H1 (cell line): ENCODE measurements at regions not wholly inside any gene's neighbourhood (a gene's known extent, or its start where the extent isn't known, plus 50 kb on each side); places are given as distances from the start of the nearest gene placed in this dataset.

ENCODE experiments used
- CTCF ChIA-PET: fragments of 300-600 bp; sonication (Branson Sonifier 250); formaldehyde crosslinking; loops from one replicate; lab custom pipeline; 2021; ENCODE audit not compliant: partially characterized antibody; lab: Charles Lee
- POLR2A ChIA-PET: fragments of 300-600 bp; sonication (Branson Sonifier 250); formaldehyde crosslinking; loops from one replicate; lab custom pipeline; 2021; ENCODE audit warnings: inconsistent platforms; ENCODE audit not compliant: partially characterized antibody; lab: Charles Lee
- DNase-seq, 2 experiments: peaks; one replicate each; pipeline versions ENCODE4 v3.0.0 to v3.0.0-alpha.2; 2010 to 2022; ENCODE audit warnings: low spot score in 2 of 2, low read depth in 1 of 2, mixed read lengths in 1 of 2
- FAIRE-seq: peaks from 2 replicates; lab custom pipeline; 2011; peaks lifted over from hg19 to GRCh38; lab: Jason Lieb, UNC
- H2AFZ ChIP-seq: 2 replicates; pipeline ENCODE4 v1.8.1; 2012; ENCODE audit warnings: low read length, inconsistent platforms
- H2AK5ac ChIP-seq: 2 replicates; pipeline ENCODE4 v1.6.1; 2013; ENCODE audit warnings: low read depth, low read length
- H2BK120ac ChIP-seq: replicated peaks from 2 replicates; pipeline ENCODE3; 2013; ENCODE audit warnings: low read depth, low read length, inconsistent platforms
- H2BK12ac ChIP-seq: 2 replicates; pipeline ENCODE4 v1.6.1; 2013; ENCODE audit warnings: low read depth, low read length
- H2BK15ac ChIP-seq: 2 replicates; pipeline ENCODE4 v1.6.1; 2013; ENCODE audit warnings: low read length
- H2BK20ac ChIP-seq: 2 replicates; pipeline ENCODE4 v1.6.1; 2013; ENCODE audit warnings: low read length
- H2BK5ac ChIP-seq: 2 replicates; pipeline ENCODE4 v1.6.1; 2013; ENCODE audit warnings: low read depth, low read length
- H3K14ac ChIP-seq: 2 replicates; pipeline ENCODE4 v1.6.1; 2013; ENCODE audit warnings: inconsistent platforms; ENCODE audit not compliant: insufficient read length
- H3K18ac ChIP-seq: 2 replicates; pipeline ENCODE4 v1.6.1; 2013; ENCODE audit warnings: low read length; ENCODE audit errors: extremely low read depth
- H3K23ac ChIP-seq: 2 replicates; pipeline ENCODE4 v1.6.1; 2013; ENCODE audit warnings: inconsistent platforms; ENCODE audit not compliant: insufficient read length
- H3K23me2 ChIP-seq: 2 replicates; pipeline ENCODE4 v1.6.1; 2013; ENCODE audit warnings: low read depth, low read length
- H3K27ac ChIP-seq: 2 replicates; pipeline ENCODE4 v1.6.1; 2011; ENCODE audit warnings: low read depth, low read length, inconsistent platforms
- H3K27me3 ChIP-seq, 4 experiments: replicated peaks in 1 of 4; 1 replicate in 1 of 4; 2 replicates in 3 of 4; pipeline versions ENCODE4 v1.6.1 to v1.8.1; 2011 to 2013; ENCODE audit warnings: low read length in 3 of 4, mild to moderate bottlenecking in 3 of 4, inconsistent platforms in 2 of 4, mixed read lengths in 2 of 4, moderate library complexity in 1 of 4; ENCODE audit not compliant: control insufficient read depth in 3 of 4, insufficient read depth in 3 of 4; ENCODE audit errors: extremely low read depth in 1 of 4
- H3K36me3 ChIP-seq, 4 experiments: 2 replicates each; pipeline versions ENCODE4 v1.6.1 to v1.8.1; 2011 to 2013; ENCODE audit warnings: mild to moderate bottlenecking in 4 of 4, low read length in 3 of 4, moderate library complexity in 2 of 4, control low read depth in 1 of 4, inconsistent platforms in 1 of 4; ENCODE audit not compliant: insufficient read depth in 4 of 4, control insufficient read depth in 2 of 4
- H3K4ac ChIP-seq: replicated peaks from 2 replicates; pipeline ENCODE3; 2013; ENCODE audit warnings: low read length, low read depth, mixed read lengths, inconsistent platforms; ENCODE audit not compliant: insufficient read length
- H3K4me1 ChIP-seq, 4 experiments: replicated peaks in 1 of 4; 1 replicate in 1 of 4; 2 replicates in 3 of 4; pipeline versions ENCODE4 v1.6.1 to v1.8.1; 2011 to 2013; ENCODE audit warnings: low read length in 3 of 4, inconsistent platforms in 2 of 4, mixed read lengths in 1 of 4; ENCODE audit not compliant: insufficient read depth in 4 of 4, control insufficient read depth in 3 of 4
- H3K4me2 ChIP-seq, 2 experiments: 2 replicates each; pipeline versions ENCODE4 v1.6.1 to v1.8.1; 2011 to 2013; ENCODE audit warnings: low read depth in 2 of 2, low read length in 2 of 2, control low read depth in 1 of 2, inconsistent platforms in 1 of 2, mild to moderate bottlenecking in 1 of 2; ENCODE audit not compliant: insufficient read depth in 1 of 2
- H3K4me3 ChIP-seq, 4 experiments: fragments of 200-600, 300-600 bp in 1 of 4; sonication (generic), shearing (Covaris generic), sonication (Bioruptor Twin) in 1 of 4; 2 replicates each; pipeline versions ENCODE4 v1.5.1 to v1.8.1; 2011 to 2016; ENCODE audit warnings: low read length in 4 of 4, low read depth in 3 of 4, control low read depth in 2 of 4, inconsistent platforms in 2 of 4, mild to moderate bottlenecking in 2 of 4, mixed read lengths in 1 of 4, moderate library complexity in 1 of 4; ENCODE audit not compliant: insufficient read depth in 2 of 4; ENCODE audit errors: extremely low read depth in 1 of 4
- H3K56ac ChIP-seq: replicated peaks from 2 replicates; pipeline ENCODE3; 2013; ENCODE audit warnings: low read depth, mild to moderate bottlenecking, mixed read lengths, low read length, inconsistent platforms; ENCODE audit not compliant: insufficient read length
- H3K79me1 ChIP-seq: 2 replicates; pipeline ENCODE4 v1.6.1; 2013; ENCODE audit warnings: low read depth, low read length, control low read depth
- H3K79me2 ChIP-seq, 2 experiments: 2 replicates each; pipeline versions ENCODE4 v1.6.1 to v1.8.1; 2012 to 2013; ENCODE audit warnings: low read length in 2 of 2, mild to moderate bottlenecking in 2 of 2, inconsistent platforms in 1 of 2; ENCODE audit not compliant: insufficient read depth in 2 of 2, control insufficient read depth in 1 of 2
- H3K9ac ChIP-seq, 4 experiments: replicated peaks in 1 of 4; 1 replicate in 1 of 4; 2 replicates in 3 of 4; pipeline versions ENCODE4 v1.6.1 to v1.8.1; 2011 to 2013; ENCODE audit warnings: low read depth in 3 of 4, low read length in 3 of 4, control low read depth in 2 of 4, mild to moderate bottlenecking in 2 of 4, moderate library complexity in 2 of 4, inconsistent platforms in 1 of 4; ENCODE audit errors: extremely low read depth in 1 of 4
- H3K9me3 ChIP-seq, 2 experiments: 2 replicates each; pipeline versions ENCODE4 v1.6.1 to v1.8.1; 2012 to 2013; ENCODE audit warnings: mild to moderate bottlenecking in 2 of 2, moderate library complexity in 2 of 2, control low read depth in 1 of 2, inconsistent platforms in 1 of 2, low read depth in 1 of 2, low read length in 1 of 2, mixed read lengths in 1 of 2; ENCODE audit not compliant: insufficient read depth in 2 of 2
- H4K20me1 ChIP-seq, 2 experiments: replicated peaks in 1 of 2; 2 replicates each; pipeline versions ENCODE3 to v1.8.1; 2011 to 2013; ENCODE audit warnings: inconsistent platforms in 2 of 2, low read length in 2 of 2, mild to moderate bottlenecking in 1 of 2; ENCODE audit not compliant: insufficient read depth in 2 of 2, control insufficient read depth in 1 of 2
- H4K5ac ChIP-seq: 2 replicates; pipeline ENCODE4 v1.6.1; 2013; ENCODE audit warnings: low read length, low read depth, mixed read lengths, inconsistent platforms; ENCODE audit not compliant: insufficient read length
- H4K8ac ChIP-seq: 2 replicates; pipeline ENCODE4 v1.8.0; 2013; ENCODE audit warnings: mild to moderate bottlenecking, moderate library complexity, low read length, inconsistent platforms; ENCODE audit not compliant: insufficient read depth; ENCODE audit errors: extremely low read depth
- H4K91ac ChIP-seq: replicated peaks from 2 replicates; pipeline ENCODE3; 2013; ENCODE audit warnings: low read length, mixed read lengths, inconsistent platforms; ENCODE audit not compliant: insufficient read length
- BRCA1 ChIP-seq: IDR thresholded peaks from 2 replicates; pipeline ENCODE4 v1.6.1; 2012; ENCODE audit warnings: low read depth, low read length, improper control_type of control experiment
- CBX5 ChIP-seq: fragments of 300-800, 300-1000 bp; sonication (generic); IDR thresholded peaks from 2 replicates; pipeline ENCODE4 v1.7.1; 2016; ENCODE audit warnings: antibody characterized with exemption, low read length, low read depth
- EZH2 ChIP-seq: fragments of 200-600 bp; sonication (generic); IDR thresholded peaks from 2 replicates; pipeline ENCODE4 v1.7.1; 2012; ENCODE audit warnings: low read depth, mild to moderate bottlenecking, moderate library complexity, low read length, inconsistent platforms; ENCODE audit not compliant: severe bottlenecking
- HDAC6 ChIP-seq: IDR thresholded peaks from one replicate; pipeline ENCODE4 v1.7.1; 2012; ENCODE audit warnings: low read depth, mild to moderate bottlenecking, inconsistent platforms, low read length, moderate library complexity
- KDM4A ChIP-seq: IDR thresholded peaks from one replicate; pipeline ENCODE4 v1.7.1; 2012; ENCODE audit warnings: low read depth, mild to moderate bottlenecking, moderate library complexity, low read length, inconsistent platforms; ENCODE audit not compliant: severe bottlenecking
- SIX5 ChIP-seq: IDR thresholded peaks from 2 replicates; pipeline ENCODE4 v1.6.1; 2011; ENCODE audit warnings: mild to moderate bottlenecking, low read depth, low read length
- YY1 ChIP-seq: IDR thresholded peaks from 2 replicates; pipeline ENCODE4 v1.6.1; 2011; ENCODE audit warnings: low read depth, mild to moderate bottlenecking, low read length
- WGBS, 2 experiments: shearing (Covaris generic) in 1 of 2; methylation state at CpG; one replicate each; pipeline versions ENCODE4 v1.1.6 to v1.1.7; 2013 to 2015; ENCODE audit warnings: low lambda C conversion rate in 2 of 2, mixed read lengths in 2 of 2, inconsistent platforms in 1 of 2, low coverage in 1 of 2, missing lambda C conversion rate in 1 of 2; ENCODE audit not compliant: insufficient replicate concordance in 2 of 2, insufficient coverage in 1 of 2, insufficient read length in 1 of 2; ENCODE audit errors: extremely low coverage in 1 of 2, missing lambda C conversion rate in 1 of 2; 5-methylcytosine and 5-hydroxymethylcytosine counted together
- TF ChIP-seq, protein P1 (sequence below): IDR thresholded peaks from 2 replicates; pipeline ENCODE4 v1.6.1; 2012; ENCODE audit warnings: low read length, inconsistent platforms
- TF ChIP-seq, protein P2 (sequence below), 3 experiments: IDR thresholded peaks; 1 replicate in 2 of 3; 2 replicates in 1 of 3; pipeline versions ENCODE4 v1.5.1 to v1.6.1; 2011; ENCODE audit warnings: low read length in 3 of 3, mild to moderate bottlenecking in 3 of 3, inconsistent platforms in 2 of 3, low read depth in 1 of 3, moderate library complexity in 1 of 3; ENCODE audit not compliant: insufficient read depth in 1 of 3; ENCODE audit errors: control extremely low read depth in 1 of 3

- H3K36me3 ChIP-seq: no peaks in the 10 kb centered on the region
- H3K18ac ChIP-seq: no peak overlapping the region
- no peak overlapping the region for H2BK20ac ChIP-seq
- no peak overlapping the region for H3K27ac ChIP-seq
- no peak overlapping the region for H3K23ac ChIP-seq
- H3K56ac ChIP-seq: no peak overlapping the region
- H2BK120ac ChIP-seq: no peak overlapping the region
- H4K5ac ChIP-seq: no peak overlapping the region
- H2AFZ ChIP-seq: no peak overlapping the region
- H2BK5ac ChIP-seq: no peak overlapping the region
- CTCF ChIA-PET: interaction anchor here (1.1 kb wide), 1 partner anchor 12 kb away, joined by 3 read pairs; no protein-coding TSS in a partner anchor
- H2AK5ac ChIP-seq: no peak overlapping the region
- FAIRE-seq: no peak
- H3K14ac ChIP-seq: no peak overlapping the region
- H4K20me1 ChIP-seq: no peaks in the 10 kb centered on the region
- no peak overlapping the region for H3K4me3 ChIP-seq
- no peaks in the 10 kb centered on the region for H3K27me3 ChIP-seq
- no peak overlapping the region for H4K8ac ChIP-seq
- WGBS, 2 experiments: 89% methylated on average over 6 of the region's 6 CpGs; no CpG with 5 or more reads in 1 of the 2 experiments
- POLR2A ChIA-PET: no interaction called here
- no peak overlapping the region for H3K4me2 ChIP-seq
- H3K4me1 ChIP-seq: peaks cover 0 to 4% (median 0%) of the 10 kb centered on the region in 4 experiments; a peak in 1 of 7 replicates
- no peak for TF ChIP-seq BRCA1
- no peak for TF ChIP-seq EZH2
- no peak for TF ChIP-seq KDM4A
- no peak for TF ChIP-seq HDAC6
- no peak for TF ChIP-seq CBX5
- TF ChIP-seq, protein P1, sequence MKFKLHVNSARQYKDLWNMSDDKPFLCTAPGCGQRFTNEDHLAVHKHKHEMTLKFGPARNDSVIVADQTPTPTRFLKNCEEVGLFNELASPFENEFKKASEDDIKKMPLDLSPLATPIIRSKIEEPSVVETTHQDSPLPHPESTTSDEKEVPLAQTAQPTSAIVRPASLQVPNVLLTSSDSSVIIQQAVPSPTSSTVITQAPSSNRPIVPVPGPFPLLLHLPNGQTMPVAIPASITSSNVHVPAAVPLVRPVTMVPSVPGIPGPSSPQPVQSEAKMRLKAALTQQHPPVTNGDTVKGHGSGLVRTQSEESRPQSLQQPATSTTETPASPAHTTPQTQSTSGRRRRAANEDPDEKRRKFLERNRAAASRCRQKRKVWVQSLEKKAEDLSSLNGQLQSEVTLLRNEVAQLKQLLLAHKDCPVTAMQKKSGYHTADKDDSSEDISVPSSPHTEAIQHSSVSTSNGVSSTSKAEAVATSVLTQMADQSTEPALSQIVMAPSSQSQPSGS: no peak
- TF ChIP-seq, protein P2, sequence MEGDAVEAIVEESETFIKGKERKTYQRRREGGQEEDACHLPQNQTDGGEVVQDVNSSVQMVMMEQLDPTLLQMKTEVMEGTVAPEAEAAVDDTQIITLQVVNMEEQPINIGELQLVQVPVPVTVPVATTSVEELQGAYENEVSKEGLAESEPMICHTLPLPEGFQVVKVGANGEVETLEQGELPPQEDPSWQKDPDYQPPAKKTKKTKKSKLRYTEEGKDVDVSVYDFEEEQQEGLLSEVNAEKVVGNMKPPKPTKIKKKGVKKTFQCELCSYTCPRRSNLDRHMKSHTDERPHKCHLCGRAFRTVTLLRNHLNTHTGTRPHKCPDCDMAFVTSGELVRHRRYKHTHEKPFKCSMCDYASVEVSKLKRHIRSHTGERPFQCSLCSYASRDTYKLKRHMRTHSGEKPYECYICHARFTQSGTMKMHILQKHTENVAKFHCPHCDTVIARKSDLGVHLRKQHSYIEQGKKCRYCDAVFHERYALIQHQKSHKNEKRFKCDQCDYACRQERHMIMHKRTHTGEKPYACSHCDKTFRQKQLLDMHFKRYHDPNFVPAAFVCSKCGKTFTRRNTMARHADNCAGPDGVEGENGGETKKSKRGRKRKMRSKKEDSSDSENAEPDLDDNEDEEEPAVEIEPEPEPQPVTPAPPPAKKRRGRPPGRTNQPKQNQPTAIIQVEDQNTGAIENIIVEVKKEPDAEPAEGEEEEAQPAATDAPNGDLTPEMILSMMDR (IDR thresholded peaks at IDR 0.05; ENCODE audit: control extremely low read depth in 1 of 3, insufficient read depth in 1 of 3, low read depth in 1 of 3, low read length in 3 of 3): no peak
- no peak for TF ChIP-seq YY1
- no peak for TF ChIP-seq SIX5
- TF ChIP-seq, all 59 proteins: peak for 0
- Histone ChIP-seq H3K79me1 (no peaks in the 10 kb centered on the region), H2BK15ac (no peak overlapping the region), H3K79me2 (no peaks in the 10 kb centered on the region), H3K23me2 (no peaks in the 10 kb centered on the region), H2BK12ac (no peak overlapping the region), H4K91ac (no peak overlapping the region), H3K9me3 (no peaks in the 10 kb centered on the region), H3K4ac (no peak overlapping the region), H3K9ac (no peak overlapping the region)
- DNase-seq: no peak
Measured at GRCh38 chr9:119794836-119795235, 425.6 kb upstream of the BRINP1 start.
